ENCODE measurements at regions not wholly inside any gene's neighbourhood (a gene's known extent, or its start where the extent isn't known, plus 50 kb on each side); places are given as distances from the start of the nearest gene placed in this dataset.
"Not testable (repeated sequence)": the region's sequence is repeated elsewhere in the genome, so short reads cannot be mapped to it uniquely, and the experiment has no call there.

- no peak for DNase-seq
These were observed 72.2 kb downstream of the CRLF2 start for GRCh38 chrX:1140236-1140681.

- DNase-seq, result no peak
These were observed 73.3 kb downstream of the CRLF2 start for GRCh38 chrX:1139185-1139500.

GRCh38 chrX:1138476-1139184 is 73.8 kb downstream of the CRLF2 start:
- DNase-seq, result no peak

- DNase-seq, result no peak
These were observed 74.9 kb downstream of the CRLF2 start for GRCh38 chrX:1137531-1137930.

- not testable (repeated sequence) for DNase-seq
These were observed 75.9 kb downstream of the CRLF2 start for GRCh38 chrX:1136582-1136981.

GRCh38 chrX:1134976-1135375 is 77.5 kb downstream of the CRLF2 start:
- no peak for DNase-seq

GRCh38 chrX:1134156-1134555 is 78.3 kb downstream of the CRLF2 start:
- no peak for DNase-seq

- no peak for DNase-seq
These were observed 85.7 kb downstream of the CRLF2 start for GRCh38 chrX:1126738-1127137.

GRCh38 chrX:1124531-1124930 is 87.9 kb downstream of the CRLF2 start:
- no peak for DNase-seq

- DNase-seq, result not testable (repeated sequence)
These were observed 89.6 kb downstream of the CRLF2 start for GRCh38 chrX:1122851-1123250.

- DNase-seq, result no peak
These were observed 93.2 kb downstream of the CRLF2 start for GRCh38 chrX:1119275-1119674.

GRCh38 chrX:1118572-1119199 is 93.8 kb downstream of the CRLF2 start:
- DNase-seq, result no peak

GRCh38 chrX:1115411-1115810 is 97.0 kb downstream of the CRLF2 start:
- DNase-seq, result not testable (repeated sequence)

GRCh38 chrX:1112321-1112720 is 100.1 kb downstream of the CRLF2 start:
- DNase-seq, result no peak

GRCh38 chrX:1111601-1112300 is 100.7 kb downstream of the CRLF2 start:
- no peak for DNase-seq

GRCh38 chrX:1109580-1110119 is 102.8 kb downstream of the CRLF2 start:
- no peak for DNase-seq

GRCh38 chrX:1108501-1109445 is 103.7 kb downstream of the CRLF2 start:
- no peak for DNase-seq

GRCh38 chrX:1106478-1107210 is 105.8 kb downstream of the CRLF2 start:
- no peak for DNase-seq

GRCh38 chrX:1105671-1106419 is 106.6 kb downstream of the CRLF2 start:
- DNase-seq, result no peak

GRCh38 chrX:1105031-1105430 is 107.4 kb downstream of the CRLF2 start:
- not testable (repeated sequence) for DNase-seq

- DNase-seq, result no peak
These were observed 109.1 kb downstream of the CRLF2 start for GRCh38 chrX:1103360-1103759.
